NCI-H460 (cell line): ENCODE measurements at regions not wholly inside any gene's neighbourhood (a gene's known extent, or its start where the extent isn't known, plus 50 kb on each side); places are given as distances from the start of the nearest gene placed in this dataset.
"Not testable (repeated sequence)": the region's sequence is repeated elsewhere in the genome, so short reads cannot be mapped to it uniquely, and the experiment has no call there.

Experiments used
- DNase-seq: peaks from one replicate; pipeline ENCODE4 v3.0.0-alpha.2; 2016; ENCODE audit warnings: low read depth; ENCODE audit errors: extremely low read depth

- DNase-seq: no peak
Observed at GRCh38 chr3:153437666-153438065, 275.6 kb downstream of the RAP2B start.

GRCh38 chr3:153438271-153438670 lies 276.2 kb downstream of the RAP2B start:
- DNase-seq: no peak

DNA sequence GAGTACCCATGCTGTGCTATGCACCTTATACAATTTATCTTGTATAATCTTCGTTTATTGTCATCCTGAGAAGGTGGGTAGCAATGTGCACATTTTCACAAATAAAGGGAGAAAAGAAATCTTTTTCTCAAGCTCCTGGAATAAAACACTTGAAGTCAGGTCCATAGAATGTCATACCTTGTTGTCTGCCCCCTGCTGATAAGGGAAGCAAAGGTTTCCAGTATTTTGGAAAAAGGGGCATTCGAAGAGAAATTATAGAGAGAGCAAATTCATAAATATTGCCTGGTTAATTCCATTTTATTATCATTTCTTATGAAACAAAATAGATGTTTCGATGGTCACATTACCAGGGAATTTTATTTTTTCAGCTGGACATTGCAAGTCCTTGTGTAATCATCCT lies 277.8 kb downstream of the RAP2B start:
- no peak for DNase-seq

GRCh38 chr3:153440311-153440710 lies 278.3 kb downstream of the RAP2B start:
- no peak for DNase-seq

DNA sequence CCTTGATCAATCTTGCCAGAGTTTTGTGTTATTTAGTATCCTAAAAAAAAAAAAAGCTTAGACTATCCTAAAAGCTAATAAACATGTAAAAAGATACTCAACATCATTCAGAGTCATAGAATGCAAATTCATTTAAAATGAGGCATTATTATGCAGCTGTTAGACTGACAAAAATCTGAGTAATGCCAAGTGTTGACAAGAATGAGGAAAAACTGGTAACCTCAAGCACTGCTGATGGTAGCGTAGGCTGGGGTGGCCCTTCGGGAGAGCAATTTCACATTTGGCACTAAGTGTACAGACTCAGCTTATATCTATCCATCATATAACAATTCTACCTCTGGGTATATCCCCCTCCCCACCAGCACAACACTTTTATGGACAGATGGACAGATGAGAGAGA lies 280.4 kb downstream of the RAP2B start:
- DNase-seq: no peak

- DNase-seq: no peak
Observed at GRCh38 chr3:153442799-153443487, 280.9 kb downstream of the RAP2B start.

DNA sequence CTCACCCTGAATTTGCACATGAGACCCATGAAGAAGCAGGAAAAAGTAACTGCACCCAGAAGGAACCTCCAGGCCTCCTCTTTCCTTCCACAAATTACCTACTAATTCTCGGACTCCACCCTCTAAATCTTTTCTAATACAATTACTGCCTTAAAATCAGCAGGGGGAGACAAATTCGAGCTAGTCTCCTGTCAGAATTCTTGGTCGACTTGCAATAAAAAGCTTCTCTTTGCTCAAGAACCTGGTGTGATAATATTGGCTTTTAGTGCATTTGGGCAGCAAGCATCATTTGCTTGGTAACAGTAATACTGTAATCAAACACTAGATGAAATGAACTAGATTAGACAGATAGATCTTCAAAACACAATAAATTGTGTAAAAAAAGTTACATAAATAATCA lies 281.9 kb downstream of the RAP2B start:
- no peak for DNase-seq

GRCh38 chr3:153445817-153446216 lies 283.8 kb downstream of the RAP2B start:
- DNase-seq: no peak

DNA sequence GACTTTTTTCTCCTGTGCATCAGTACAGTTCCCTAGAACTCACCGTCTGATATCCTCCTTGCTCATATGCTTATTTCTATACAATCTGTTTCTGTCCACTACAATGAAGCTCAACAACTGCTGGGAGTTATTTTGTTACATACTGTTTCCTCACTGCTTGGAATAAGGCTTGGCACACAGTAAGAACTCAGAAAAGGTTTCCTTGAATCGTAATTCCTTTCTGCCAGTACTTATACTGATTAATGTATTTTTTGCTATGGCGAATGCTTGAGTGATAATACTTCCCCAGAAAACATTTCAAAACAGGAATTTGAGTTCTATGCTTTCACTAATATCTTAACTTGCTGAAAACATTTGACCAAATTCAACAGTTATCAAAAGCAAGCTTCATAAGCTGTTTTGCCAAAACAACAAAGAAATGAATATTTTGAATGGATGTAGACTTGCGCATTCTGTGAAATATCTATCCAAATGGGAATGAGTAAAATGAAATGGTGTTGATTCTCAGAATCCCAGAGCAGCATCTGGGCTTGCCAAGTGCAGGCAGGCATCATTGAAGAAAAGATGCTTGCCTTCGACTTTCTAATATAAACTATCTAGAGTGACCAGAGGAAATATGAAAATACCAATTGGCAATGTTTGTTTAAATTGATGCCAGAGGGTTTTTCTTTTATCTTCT lies 286.3 kb downstream of the RAP2B start:
- no peak for DNase-seq

- no peak for DNase-seq
Observed at GRCh38 chr3:153456833-153457545, 295.0 kb downstream of the RAP2B start.

DNA sequence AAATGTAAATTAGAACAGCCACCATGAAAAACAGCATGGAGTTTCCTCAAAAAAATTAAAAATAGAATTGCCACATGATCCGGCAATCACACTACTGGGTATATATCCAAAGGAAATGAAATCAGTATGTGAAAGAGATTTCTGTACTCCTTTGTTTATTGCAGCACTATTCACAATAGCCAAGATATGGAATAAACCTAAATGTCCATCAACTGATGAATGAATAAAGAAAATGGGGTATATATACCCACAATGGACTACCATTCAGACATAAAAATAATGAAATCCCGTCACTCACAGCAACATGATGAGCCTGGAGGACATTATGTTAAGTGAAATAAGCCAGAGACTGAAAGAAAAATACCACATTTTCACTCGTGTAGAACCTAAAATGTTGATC lies 296.9 kb downstream of the RAP2B start:
- DNase-seq: no peak

GRCh38 chr3:153462545-153462944 lies 300.5 kb downstream of the RAP2B start:
- no peak for DNase-seq

- no peak for DNase-seq
Observed at GRCh38 chr3:153463895-153464294, 301.9 kb downstream of the RAP2B start.

DNA sequence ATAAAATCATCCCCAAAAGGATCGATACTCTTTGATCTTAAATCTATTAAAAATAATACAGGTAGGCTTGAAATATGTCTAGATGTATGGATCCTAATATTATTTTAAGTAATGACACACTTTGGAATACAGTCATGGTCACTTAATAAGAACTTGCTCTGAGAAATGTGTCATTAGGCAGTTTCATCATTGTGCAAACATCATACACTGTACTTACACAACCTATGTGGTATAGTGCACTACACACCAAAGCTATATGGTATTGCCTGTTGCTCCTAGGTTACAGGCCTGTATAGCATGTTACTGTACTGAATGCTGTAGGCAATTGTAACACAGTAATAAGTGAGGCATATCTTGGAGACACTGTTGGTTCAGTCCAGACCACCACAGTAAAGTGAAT lies 307.1 kb downstream of the RAP2B start:
- no peak for DNase-seq

- DNase-seq: no peak
Observed at GRCh38 chr3:153484842-153485241, 322.8 kb downstream of the RAP2B start.

DNA sequence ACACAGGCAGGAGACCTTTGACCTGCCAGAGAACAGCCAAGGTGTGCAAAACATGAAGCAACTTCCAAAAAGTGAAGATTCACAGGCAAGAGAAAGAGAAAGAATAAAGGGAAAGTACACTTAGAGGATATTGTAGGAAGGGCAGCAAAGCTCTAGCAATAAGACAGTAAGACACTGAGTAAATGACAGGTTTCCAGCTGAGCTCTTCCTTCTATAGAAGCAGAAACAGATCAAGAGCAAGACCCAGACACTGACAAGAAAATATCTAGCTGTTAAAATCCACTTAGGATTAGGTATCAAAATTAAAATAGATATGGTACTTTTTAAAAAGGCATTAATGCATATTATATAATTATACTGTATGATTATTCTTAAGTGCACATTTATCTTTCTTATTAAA lies 333.4 kb downstream of the RAP2B start:
- no peak for DNase-seq

DNA sequence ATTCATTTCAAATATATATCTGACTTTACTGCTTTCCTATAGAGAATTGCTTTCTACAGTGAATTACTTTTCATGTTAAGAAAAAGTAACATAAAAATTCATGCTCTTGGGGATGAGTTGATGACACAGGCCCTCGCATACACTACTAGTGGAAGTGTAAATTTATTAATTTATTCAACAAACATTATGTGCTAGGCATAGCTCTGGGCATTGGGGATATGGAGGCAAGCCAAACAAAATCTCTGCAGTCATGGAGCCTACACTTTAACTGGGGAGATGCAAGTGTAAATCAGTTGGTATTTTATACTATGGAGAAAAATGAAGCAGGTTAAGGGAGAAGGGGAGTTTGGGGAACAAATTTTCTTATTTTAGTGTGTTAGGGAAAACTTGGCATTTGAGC lies 340.7 kb downstream of the RAP2B start:
- DNase-seq: no peak

DNA sequence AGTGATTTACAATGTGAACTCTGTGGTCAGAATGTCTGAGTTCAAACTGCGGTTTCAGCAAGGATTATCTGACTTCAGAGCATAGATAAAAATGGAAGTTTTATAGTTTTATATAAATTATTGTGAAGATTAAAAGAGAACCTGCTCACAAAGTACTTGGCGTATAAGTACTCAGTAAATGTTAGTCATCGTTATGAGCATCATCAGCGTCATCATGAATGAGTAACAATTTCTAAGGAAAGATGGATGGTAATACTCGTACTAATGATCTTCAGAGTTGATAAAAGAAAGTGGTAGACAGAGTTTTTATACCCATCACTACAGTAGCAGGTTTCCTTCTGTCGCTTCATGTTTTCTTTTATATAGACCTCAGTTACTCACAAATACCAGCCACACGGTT lies 341.8 kb downstream of the RAP2B start:
- no peak for DNase-seq

DNA sequence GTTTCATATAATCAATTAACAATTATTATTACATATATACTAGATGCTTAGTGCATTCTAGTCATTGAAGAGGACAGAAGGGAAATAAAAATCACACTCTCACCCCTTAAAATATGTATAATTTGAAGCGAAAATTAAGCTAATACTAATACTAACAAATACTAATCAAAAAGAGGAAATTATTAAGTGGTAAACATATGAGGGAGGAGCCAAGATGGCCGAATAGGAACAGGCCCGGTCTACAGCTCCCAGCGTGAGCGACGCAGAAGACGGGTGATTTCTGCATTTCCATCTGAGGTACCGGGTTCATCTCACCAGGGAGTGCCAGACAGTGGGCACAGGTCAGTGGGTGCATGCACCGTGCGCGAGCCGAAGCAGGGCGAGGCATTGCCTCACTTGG lies 344.2 kb downstream of the RAP2B start:
- not testable (repeated sequence) for DNase-seq

DNA sequence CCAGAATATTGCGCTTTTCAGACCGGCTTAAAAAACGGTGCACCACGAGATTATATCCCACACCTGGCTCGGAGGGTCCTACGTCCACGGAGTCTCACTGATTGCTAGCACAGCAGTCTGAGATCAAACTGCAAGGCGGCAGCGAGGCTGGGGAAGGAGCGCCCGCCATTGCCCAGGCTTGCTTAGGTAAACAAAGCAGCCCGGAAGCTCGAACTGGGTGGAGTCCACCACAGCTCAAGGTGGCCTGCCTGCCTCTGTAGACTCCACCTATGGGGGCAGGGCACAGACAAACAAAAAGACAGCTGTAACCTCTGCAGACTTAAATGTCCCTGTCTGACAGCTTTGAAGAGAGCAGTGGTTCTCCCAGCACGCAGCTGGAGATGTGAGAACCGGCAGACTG lies 344.7 kb downstream of the RAP2B start:
- not testable (repeated sequence) for DNase-seq

DNA sequence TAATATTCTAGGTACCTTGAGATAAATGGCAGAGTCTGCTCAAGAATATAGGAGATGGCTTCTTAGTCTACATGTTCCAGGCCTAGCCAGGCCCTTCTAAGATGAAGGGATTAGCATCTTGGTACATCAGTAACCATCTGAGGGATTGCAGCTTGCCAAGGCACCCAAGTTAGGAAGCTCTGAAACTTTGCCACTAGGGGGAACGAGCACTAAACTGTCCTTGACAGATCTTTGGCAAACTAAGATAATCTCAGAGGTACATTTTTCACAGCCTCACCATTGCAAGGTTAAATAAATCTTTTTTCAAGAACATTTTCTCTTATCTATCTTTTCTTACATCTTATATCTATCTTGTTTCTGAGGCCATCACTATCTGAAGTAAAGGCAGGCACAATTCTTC lies 351.2 kb downstream of the RAP2B start:
- DNase-seq: peak; percentile 0

DNA sequence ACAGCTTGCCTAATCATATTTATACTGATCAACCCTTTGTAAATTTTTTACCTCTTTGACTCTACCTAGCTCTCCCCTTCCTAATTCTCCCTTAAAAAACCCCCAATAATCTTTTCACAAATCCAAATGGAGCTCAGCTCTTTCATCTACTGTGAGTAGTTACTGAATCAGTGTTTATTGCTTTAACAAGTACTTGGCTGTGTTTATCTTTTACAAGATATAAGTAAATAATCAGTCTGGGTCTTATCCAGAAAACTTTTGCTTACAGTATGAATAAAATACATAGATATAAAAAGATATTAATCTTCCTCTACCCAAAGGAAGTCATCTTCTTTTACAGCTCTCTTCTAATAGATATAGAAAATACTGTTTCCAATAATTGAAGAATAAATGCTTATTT lies 366.4 kb downstream of the RAP2B start:
- no peak for DNase-seq
